Progenitor cell of endocrine pancreas (in vitro differentiated cells): ENCODE measurements at regions not wholly inside any gene's neighbourhood (a gene's known extent, or its start where the extent isn't known, plus 50 kb on each side); places are given as distances from the start of the nearest gene placed in this dataset.

Source experiments
- DNase-seq: peaks from one replicate; pipeline ENCODE4 v3.0.0; 2021; ENCODE audit warnings: low spot score; ENCODE audit not compliant: unreplicated experiment
- H3K27ac Mint-ChIP-seq: 2 replicates; pipeline ENCODE4 v1.8.0; 2021; ENCODE audit warnings: mild to moderate bottlenecking, moderate library complexity, mixed read lengths
- H3K27me3 Mint-ChIP-seq: 2 replicates; pipeline ENCODE4 v1.8.0; 2021; ENCODE audit warnings: mixed read lengths
- H3K36me3 Mint-ChIP-seq: 2 replicates; pipeline ENCODE4 v1.8.0; 2022; ENCODE audit warnings: mixed read lengths; ENCODE audit not compliant: insufficient read depth
- H3K4me1 Mint-ChIP-seq: 2 replicates; pipeline ENCODE4 v1.8.0; 2021; ENCODE audit warnings: low read depth, mixed read lengths
- H3K4me3 Mint-ChIP-seq: 2 replicates; pipeline ENCODE4 v1.8.0; 2021; ENCODE audit warnings: low read depth, mild to moderate bottlenecking, moderate library complexity, mixed read lengths
- H3K9me3 Mint-ChIP-seq: 2 replicates; pipeline ENCODE4 v1.8.0; 2021; ENCODE audit warnings: low read depth, mixed read lengths
- CTCF ChIP-seq: fragments of 200-600 bp; sonication (generic); IDR thresholded peaks from one replicate; pipeline ENCODE4 v1.5.0; 2021; ENCODE audit warnings: antibody characterized with exemption, mild to moderate bottlenecking; ENCODE audit not compliant: unreplicated experiment

- Mint-ChIP-seq H3K4me1 (peaks cover 2% of the 10 kb centered on the region), H3K27ac (no peak overlapping the region), H3K27me3 (no peaks in the 10 kb centered on the region), H3K36me3 (peaks cover 3% of the 10 kb centered on the region), H3K4me3 (no peak overlapping the region), H3K9me3 (peaks cover 15% of the 10 kb centered on the region)
- no peak for DNase-seq
- TF ChIP-seq CTCF: no peak
These were observed 271.4 kb upstream of the TBX18 start for GRCh38 chr6:85035766-85036165.

DNA sequence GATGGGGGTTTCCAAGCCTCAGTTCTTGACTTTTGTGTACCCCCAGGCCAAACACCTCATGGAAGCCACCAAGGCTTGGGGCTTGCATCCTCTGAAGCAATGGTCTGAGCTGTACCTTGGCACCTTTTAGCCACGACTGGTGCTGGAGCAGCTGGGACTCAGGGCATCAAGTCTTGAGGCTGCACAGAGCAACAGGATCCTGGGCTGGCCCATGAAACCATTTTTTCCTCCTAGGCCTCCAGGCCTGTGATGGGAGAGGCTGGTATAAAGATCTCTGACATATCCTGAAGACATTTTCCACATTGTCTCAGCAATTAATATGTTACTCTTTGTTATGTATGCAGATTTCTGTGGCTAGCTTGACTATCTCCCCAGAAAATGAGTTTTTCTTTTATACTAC, 269.1 kb upstream of the TBX18 start:
- H3K27me3 Mint-ChIP-seq: no peaks in the 10 kb centered on the region
- peaks cover 2% of the 10 kb centered on the region for H3K4me1 Mint-ChIP-seq
- no peak overlapping the region for H3K27ac Mint-ChIP-seq
- DNase-seq: no peak
- H3K4me3 Mint-ChIP-seq: no peak overlapping the region
- peaks cover 15% of the 10 kb centered on the region for H3K9me3 Mint-ChIP-seq
- TF ChIP-seq CTCF: no peak
- peaks cover 3% of the 10 kb centered on the region for H3K36me3 Mint-ChIP-seq

- H3K36me3 Mint-ChIP-seq: no peaks in the 10 kb centered on the region
- TF ChIP-seq CTCF: no peak
- H3K9me3 Mint-ChIP-seq: no peaks in the 10 kb centered on the region
- no peak overlapping the region for H3K4me3 Mint-ChIP-seq
- no peaks in the 10 kb centered on the region for H3K4me1 Mint-ChIP-seq
- no peak for DNase-seq
- H3K27me3 Mint-ChIP-seq: no peaks in the 10 kb centered on the region
- H3K27ac Mint-ChIP-seq: no peak overlapping the region
These were observed 261.6 kb upstream of the TBX18 start for GRCh38 chr6:85026021-85026420.

DNA sequence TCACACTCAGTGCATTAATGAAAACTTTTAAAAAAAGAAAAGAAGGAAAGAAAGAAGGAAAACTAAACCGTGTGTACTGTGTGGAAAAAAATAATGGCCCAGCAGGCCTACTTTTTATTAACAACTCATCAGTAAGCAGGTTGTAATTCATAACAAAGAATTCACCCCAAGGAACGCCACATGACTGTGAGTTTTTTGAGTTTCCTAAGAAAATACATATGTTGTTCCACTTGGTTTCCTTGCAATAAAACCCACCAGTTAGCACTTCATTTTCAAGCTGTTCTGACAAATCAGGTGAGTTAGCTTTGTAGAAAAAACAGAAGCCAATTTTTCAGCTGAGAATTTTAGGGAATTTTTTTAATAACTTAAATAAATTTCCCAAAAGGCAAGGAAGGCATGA, 259.3 kb upstream of the TBX18 start:
- H3K36me3 Mint-ChIP-seq: no peaks in the 10 kb centered on the region
- no peak overlapping the region for H3K27ac Mint-ChIP-seq
- no peak for DNase-seq
- H3K27me3 Mint-ChIP-seq: no peaks in the 10 kb centered on the region
- no peak overlapping the region for H3K4me3 Mint-ChIP-seq
- H3K4me1 Mint-ChIP-seq: no peaks in the 10 kb centered on the region
- TF ChIP-seq CTCF: no peak
- no peaks in the 10 kb centered on the region for H3K9me3 Mint-ChIP-seq

DNA sequence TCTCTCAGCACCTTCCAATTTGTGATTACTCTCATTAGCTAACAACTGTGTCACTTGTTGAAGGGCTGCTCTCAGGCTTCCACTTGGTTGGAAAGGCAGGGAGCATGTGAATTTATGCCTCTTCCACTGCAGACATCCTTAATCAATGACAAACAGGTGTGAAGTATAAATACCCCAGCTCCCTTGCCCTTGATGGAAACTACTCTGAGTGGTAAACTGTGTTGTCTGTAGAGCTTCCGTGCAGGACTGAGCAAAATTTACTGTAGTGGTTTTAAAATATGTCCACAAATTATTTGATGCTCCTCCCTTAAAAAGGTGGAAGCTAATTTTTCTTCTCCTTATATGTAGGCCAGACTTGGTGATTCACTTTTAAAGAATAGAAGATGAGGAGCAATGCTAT, 253.0 kb upstream of the TBX18 start:
- Mint-ChIP-seq H3K4me3 (no peak overlapping the region), H3K27ac (no peak overlapping the region)

More for the DNA sequence above, 253.0 kb upstream of the TBX18 start:
- Mint-ChIP-seq H3K4me1 (no peaks in the 10 kb centered on the region), H3K27me3 (peaks cover 5% of the 10 kb centered on the region), H3K9me3 (no peaks in the 10 kb centered on the region), H3K36me3 (no peaks in the 10 kb centered on the region)
- no peak for DNase-seq
- TF ChIP-seq CTCF: no peak
